ENCODE measurements at regions not wholly inside any gene's neighbourhood (a gene's known extent, or its start where the extent isn't known, plus 50 kb on each side); places are given as distances from the start of the nearest gene placed in this dataset.

GRCh38 chr4:79850626-79851025 is 222.4 kb downstream of the ANTXR2 start:
- Histone ChIP-seq H3K4me3 (no peak overlapping the region), H3K27me3 (replicated peaks; ENCODE audit: insufficient read depth) (no peaks in the 10 kb centered on the region), H3K4me1 (replicated peaks) (peaks cover 4% of the 10 kb centered on the region), H3K36me3 (no peaks in the 10 kb centered on the region), H3K9me3 (no peaks in the 10 kb centered on the region), H3K27ac (no peak overlapping the region)
- no peak for DNase-seq (ENCODE audit: low spot score)
- 65% methylated on average over 3 of the region's 3 CpGs for WGBS
- intact Hi-C loops (cut with DNase I): no loop called here
- TF ChIP-seq POLR2AphosphoS5 (IDR thresholded peaks at IDR 0.05): no peak
- TF ChIP-seq POLR2A (IDR thresholded peaks at IDR 0.05): no peak
- TF ChIP-seq CTCF (IDR thresholded peaks at IDR 0.05): no peak

GRCh38 chr4:79848329-79848728 is 224.7 kb downstream of the ANTXR2 start:
- no peaks in the 10 kb centered on the region for H3K27me3 ChIP-seq (replicated peaks; ENCODE audit: insufficient read depth)
- no peak for TF ChIP-seq CTCF (IDR thresholded peaks at IDR 0.05)
- no peak for TF ChIP-seq POLR2AphosphoS5 (IDR thresholded peaks at IDR 0.05)
- TF ChIP-seq POLR2A (IDR thresholded peaks at IDR 0.05): no peak
- H3K4me1 ChIP-seq (replicated peaks): no peaks in the 10 kb centered on the region
- H3K27ac ChIP-seq: no peak overlapping the region
- no peaks in the 10 kb centered on the region for H3K9me3 ChIP-seq
- no peak overlapping the region for H3K4me3 ChIP-seq
- DNase-seq (ENCODE audit: low spot score): no peak
- WGBS: 94% methylated on average over 1 of the region's 1 CpG
- intact Hi-C loops (cut with DNase I): no loop called here
- no peaks in the 10 kb centered on the region for H3K36me3 ChIP-seq

GRCh38 chr4:79847411-79847810 is 225.6 kb downstream of the ANTXR2 start:
- no peak overlapping the region for H3K27ac ChIP-seq
- DNase-seq (ENCODE audit: low spot score): no peak
- H3K4me3 ChIP-seq: no peak overlapping the region
- TF ChIP-seq POLR2AphosphoS5 (IDR thresholded peaks at IDR 0.05): no peak
- TF ChIP-seq POLR2A (IDR thresholded peaks at IDR 0.05): no peak
- no peaks in the 10 kb centered on the region for H3K4me1 ChIP-seq (replicated peaks)
- no peaks in the 10 kb centered on the region for H3K36me3 ChIP-seq
- H3K9me3 ChIP-seq: no peaks in the 10 kb centered on the region
- no peaks in the 10 kb centered on the region for H3K27me3 ChIP-seq (replicated peaks; ENCODE audit: insufficient read depth)
- WGBS: 94% methylated on average over 2 of the region's 2 CpGs
- intact Hi-C loops (cut with DNase I): no loop called here

- TF ChIP-seq CTCF (IDR thresholded peaks at IDR 0.05) (no peak), POLR2AphosphoS5 (IDR thresholded peaks at IDR 0.05) (no peak), POLR2A (IDR thresholded peaks at IDR 0.05) (no peak)
- intact Hi-C loops (cut with DNase I): no loop called here
- Histone ChIP-seq H3K4me3 (no peak overlapping the region), H3K9me3 (no peaks in the 10 kb centered on the region), H3K27ac (no peak overlapping the region), H3K4me1 (replicated peaks) (no peaks in the 10 kb centered on the region), H3K27me3 (replicated peaks; ENCODE audit: insufficient read depth) (no peaks in the 10 kb centered on the region), H3K36me3 (no peaks in the 10 kb centered on the region)
- DNase-seq (ENCODE audit: low spot score): no peak
These were observed 230.9 kb downstream of the ANTXR2 start for GRCh38 chr4:79842162-79842561.

GRCh38 chr4:79833857-79834256 is 239.2 kb downstream of the ANTXR2 start:
- H3K27ac ChIP-seq: peak overlapping the region; percentile 11 to 73
- 72% methylated on average over 1 of the region's 1 CpG for WGBS
- no peak overlapping the region for H3K4me3 ChIP-seq
- no peaks in the 10 kb centered on the region for H3K9me3 ChIP-seq
- H3K27me3 ChIP-seq (replicated peaks; ENCODE audit: insufficient read depth): no peaks in the 10 kb centered on the region
- intact Hi-C loops (cut with DNase I): loop anchor here (5.0 kb wide), 1 partner anchor 348 kb away; no protein-coding TSS in a partner anchor
- TF ChIP-seq POLR2AphosphoS5 (IDR thresholded peaks at IDR 0.05): no peak
- TF ChIP-seq CTCF (IDR thresholded peaks at IDR 0.05): no peak
- TF ChIP-seq POLR2A (IDR thresholded peaks at IDR 0.05): no peak
- peaks cover 7% of the 10 kb centered on the region for H3K4me1 ChIP-seq (replicated peaks)
- no peaks in the 10 kb centered on the region for H3K36me3 ChIP-seq
- DNase-seq (ENCODE audit: low spot score): no peak
